Neutrophil (primary cell): ENCODE measurements at regions not wholly inside any gene's neighbourhood (a gene's known extent, or its start where the extent isn't known, plus 50 kb on each side); places are given as distances from the start of the nearest gene placed in this dataset.
"Not testable (repeated sequence)": the region's sequence is repeated elsewhere in the genome, so short reads cannot be mapped to it uniquely, and the experiment has no call there.

Experiments used
- H3K27ac ChIP-seq: fragments of 200-600 bp; sonication (generic); 2 replicates; pipeline ENCODE4 v1.5.1; 2016; ENCODE audit warnings: mild to moderate bottlenecking, moderate library complexity
- H3K27me3 ChIP-seq: fragments of 200-600 bp; sonication (generic); 2 replicates; pipeline ENCODE4 v1.6.0; 2016; ENCODE audit warnings: mild to moderate bottlenecking
- H3K36me3 ChIP-seq: fragments of 200-600 bp; sonication (generic); 2 replicates; pipeline ENCODE4 v1.5.1; 2017
- H3K4me1 ChIP-seq, 2 experiments: fragments of 200-600 bp in 1 of 2; sonication (generic) in 1 of 2; 1 replicate in 1 of 2; 2 replicates in 1 of 2; pipeline versions ENCODE4 v1.5.1 to v1.6.1; 2013 to 2016; ENCODE audit warnings: low read depth in 1 of 2, low read length in 1 of 2, mild to moderate bottlenecking in 1 of 2, moderate library complexity in 1 of 2; ENCODE audit not compliant: control insufficient read depth in 1 of 2, insufficient read depth in 1 of 2
- H3K4me3 ChIP-seq, 2 experiments: fragments of 200-600 bp in 1 of 2; sonication (generic) in 1 of 2; 1 replicate in 1 of 2; 2 replicates in 1 of 2; pipeline ENCODE4 v1.5.1; 2013 to 2016; ENCODE audit warnings: low read depth in 1 of 2, low read length in 1 of 2, mild to moderate bottlenecking in 1 of 2, moderate library complexity in 1 of 2
- H3K9me3 ChIP-seq: fragments of 200-600 bp; sonication (generic); 2 replicates; pipeline ENCODE4 v1.5.1; 2016
- TF ChIP-seq, protein P1 (sequence below): fragments of 200-600 bp; sonication (generic); IDR thresholded peaks from 2 replicates; pipeline ENCODE4 v1.5.1; 2016; ENCODE audit warnings: antibody characterized with exemption

- H3K4me3 ChIP-seq, result no peak overlapping the region
- no peaks in the 10 kb centered on the region for H3K9me3 ChIP-seq
- no peaks in the 10 kb centered on the region for H3K27me3 ChIP-seq
- H3K27ac ChIP-seq, result no peak overlapping the region
- TF ChIP-seq, protein P1, sequence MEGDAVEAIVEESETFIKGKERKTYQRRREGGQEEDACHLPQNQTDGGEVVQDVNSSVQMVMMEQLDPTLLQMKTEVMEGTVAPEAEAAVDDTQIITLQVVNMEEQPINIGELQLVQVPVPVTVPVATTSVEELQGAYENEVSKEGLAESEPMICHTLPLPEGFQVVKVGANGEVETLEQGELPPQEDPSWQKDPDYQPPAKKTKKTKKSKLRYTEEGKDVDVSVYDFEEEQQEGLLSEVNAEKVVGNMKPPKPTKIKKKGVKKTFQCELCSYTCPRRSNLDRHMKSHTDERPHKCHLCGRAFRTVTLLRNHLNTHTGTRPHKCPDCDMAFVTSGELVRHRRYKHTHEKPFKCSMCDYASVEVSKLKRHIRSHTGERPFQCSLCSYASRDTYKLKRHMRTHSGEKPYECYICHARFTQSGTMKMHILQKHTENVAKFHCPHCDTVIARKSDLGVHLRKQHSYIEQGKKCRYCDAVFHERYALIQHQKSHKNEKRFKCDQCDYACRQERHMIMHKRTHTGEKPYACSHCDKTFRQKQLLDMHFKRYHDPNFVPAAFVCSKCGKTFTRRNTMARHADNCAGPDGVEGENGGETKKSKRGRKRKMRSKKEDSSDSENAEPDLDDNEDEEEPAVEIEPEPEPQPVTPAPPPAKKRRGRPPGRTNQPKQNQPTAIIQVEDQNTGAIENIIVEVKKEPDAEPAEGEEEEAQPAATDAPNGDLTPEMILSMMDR, result no peak
- H3K36me3 ChIP-seq, result no peaks in the 10 kb centered on the region
- no peaks in the 10 kb centered on the region for H3K4me1 ChIP-seq
These were observed 122.1 kb upstream of the RBMS1 start for GRCh38 chr2:160615706-160616105.

- no peaks in the 10 kb centered on the region for H3K9me3 ChIP-seq
- TF ChIP-seq, protein P1, result no peak
These were observed 122.5 kb upstream of the RBMS1 start for GRCh38 chr2:160616149-160616548.

DNA sequence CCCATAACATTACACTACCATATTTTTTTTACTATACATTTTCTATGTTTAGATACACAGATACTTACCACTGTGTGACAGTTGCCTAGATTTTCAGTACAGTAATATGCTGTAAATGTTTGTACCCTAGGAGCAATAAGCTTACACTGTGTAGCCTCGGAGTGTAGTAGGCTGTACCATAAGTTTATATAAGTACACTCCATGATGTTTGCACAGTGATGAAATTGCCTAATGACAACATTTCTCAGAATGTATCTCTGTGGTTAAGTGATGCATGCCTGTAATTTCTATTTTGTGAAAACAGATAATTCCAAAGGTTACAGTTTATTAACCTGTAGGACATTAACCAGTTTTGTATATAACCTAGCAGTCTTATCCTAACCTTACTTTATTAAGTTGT is 128.1 kb upstream of the RBMS1 start:
- TF ChIP-seq, protein P1, result no peak
- Histone ChIP-seq H3K36me3 (no peaks in the 10 kb centered on the region), H3K9me3 (no peaks in the 10 kb centered on the region), H3K27me3 (no peaks in the 10 kb centered on the region), H3K27ac (no peak overlapping the region), H3K4me3 (no peak overlapping the region), H3K4me1 (no peaks in the 10 kb centered on the region)

More at GRCh38 chr2:160616149-160616548, 122.5 kb upstream of the RBMS1 start:
- Histone ChIP-seq H3K4me3 (no peak overlapping the region), H3K4me1 (no peaks in the 10 kb centered on the region), H3K36me3 (no peaks in the 10 kb centered on the region), H3K27me3 (no peaks in the 10 kb centered on the region), H3K27ac (no peak overlapping the region)

DNA sequence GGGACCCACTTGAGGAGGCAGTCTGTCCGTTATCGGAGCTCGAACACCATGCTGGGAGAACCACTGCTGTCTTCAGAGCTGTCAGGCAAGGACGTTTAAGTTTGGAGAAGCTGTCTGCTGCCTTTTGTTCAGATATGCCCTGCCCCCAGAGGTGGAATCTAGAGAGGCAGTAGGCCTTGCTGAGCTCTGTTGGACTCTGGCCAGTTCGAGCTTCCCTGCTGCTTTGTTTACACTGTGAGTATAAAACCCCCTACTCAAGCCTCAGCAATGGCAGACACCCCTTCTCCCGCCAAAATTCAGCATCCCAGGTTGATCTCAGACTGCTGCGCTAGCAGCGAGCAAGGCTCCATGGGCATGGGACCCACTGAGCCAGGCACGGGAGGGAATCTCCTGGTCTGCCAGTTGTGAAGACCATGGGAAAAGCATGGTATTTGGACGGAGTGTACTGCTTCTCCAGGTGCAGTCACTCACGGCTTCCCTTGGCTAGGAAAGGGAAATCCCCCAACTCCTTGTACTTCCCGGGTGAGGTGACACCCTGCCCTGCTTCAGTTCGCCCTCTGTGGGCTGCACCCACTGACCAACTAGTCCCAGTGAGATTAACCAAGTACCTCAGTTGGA is 134.5 kb upstream of the RBMS1 start:
- H3K27ac ChIP-seq, H3K4me3 ChIP-seq, H3K27me3 ChIP-seq, H3K9me3 ChIP-seq, H3K4me1 ChIP-seq, H3K36me3 ChIP-seq: not testable (repeated sequence)

DNA sequence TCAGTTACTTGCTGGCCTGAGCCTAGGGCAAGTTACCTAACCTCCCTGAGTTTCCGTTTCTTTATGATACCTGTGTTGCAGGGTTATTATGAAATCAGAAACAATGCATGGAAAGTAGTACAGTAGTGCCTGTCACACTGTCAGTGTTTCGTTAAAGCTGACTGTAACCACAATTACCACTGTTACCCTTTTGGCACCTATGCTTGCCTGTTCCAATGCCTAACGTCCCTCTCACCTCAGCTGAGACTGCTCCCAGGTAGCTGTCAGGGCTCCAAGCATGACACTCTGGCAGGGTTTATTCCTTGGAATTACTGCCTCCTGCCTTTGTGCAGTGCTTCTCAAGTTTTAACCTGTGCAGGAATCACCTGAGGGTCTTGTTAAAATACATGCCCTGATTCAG is 135.2 kb upstream of the RBMS1 start:
- TF ChIP-seq, protein P1, result no peak
- no peaks in the 10 kb centered on the region for H3K36me3 ChIP-seq
- no peak overlapping the region for H3K27ac ChIP-seq
- no peaks in the 10 kb centered on the region for H3K9me3 ChIP-seq
- H3K4me1 ChIP-seq, result peaks cover 0 to 6% of the 10 kb centered on the region in 2 experiments
- H3K27me3 ChIP-seq, result no peaks in the 10 kb centered on the region
- H3K4me3 ChIP-seq, result no peak overlapping the region

DNA sequence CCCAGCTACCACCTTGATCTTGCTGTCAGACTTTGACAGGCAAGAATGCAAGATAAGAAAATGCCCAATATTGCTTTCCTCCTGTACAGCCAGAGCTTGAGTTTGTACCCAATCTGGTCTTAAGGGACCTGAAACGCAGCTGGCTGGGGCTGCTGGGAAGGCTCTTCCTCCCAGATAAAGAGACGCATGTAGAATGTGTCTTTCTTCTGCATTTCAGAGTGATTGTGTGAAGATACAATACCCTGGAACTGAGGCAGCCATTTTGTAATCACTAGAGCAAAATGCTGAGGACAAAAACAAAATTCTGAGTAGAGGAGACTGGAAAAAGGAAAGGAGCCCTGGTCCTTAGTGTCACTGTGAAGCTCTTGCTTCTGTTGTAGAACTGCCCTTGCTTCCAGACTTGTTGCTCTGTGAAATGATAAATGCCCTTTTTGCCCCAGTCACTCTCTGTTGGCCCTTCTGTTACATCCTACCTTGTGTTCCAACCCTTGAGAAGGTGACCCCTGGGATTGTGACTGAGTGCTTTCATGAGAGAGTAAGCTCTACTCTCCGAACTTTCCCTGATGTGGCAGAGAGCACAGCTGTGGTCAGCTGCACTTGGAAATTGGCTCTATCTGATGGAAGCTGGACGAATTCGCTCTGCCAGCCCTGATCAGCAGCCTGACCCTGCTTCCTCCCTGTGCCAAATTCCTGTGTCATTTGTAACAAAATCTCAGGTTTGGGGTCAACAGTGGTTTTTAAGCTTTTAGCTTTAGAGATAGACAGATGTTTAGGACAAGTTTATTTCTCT is 137.4 kb upstream of the RBMS1 start:
- H3K27me3 ChIP-seq, result no peaks in the 10 kb centered on the region
- H3K4me1 ChIP-seq, result peaks cover 0 to 6% of the 10 kb centered on the region in 2 experiments
- H3K9me3 ChIP-seq, result no peaks in the 10 kb centered on the region
- TF ChIP-seq, protein P1, result no peak
- H3K4me3 ChIP-seq, result no peak overlapping the region
- H3K27ac ChIP-seq, result no peak overlapping the region
- no peaks in the 10 kb centered on the region for H3K36me3 ChIP-seq
